Thyroid gland (tissue), 4 donors: ENCODE measurements at regions not wholly inside any gene's neighbourhood (a gene's known extent, or its start where the extent isn't known, plus 50 kb on each side); places are given as distances from the start of the nearest gene placed in this dataset.

Experiments
- CTCF ChIP-seq, 6 experiments: fragments of 200-600 bp in 3 of 6; fragments of 450-650 bp in 3 of 6; sonication (generic) in 3 of 6; IDR thresholded peaks; one replicate each; pipeline ENCODE4 v1.5.1; 2016 to 2019; ENCODE audit warnings: antibody characterized with exemption in 6 of 6, mild to moderate bottlenecking in 2 of 6, inconsistent platforms in 1 of 6, moderate library complexity in 1 of 6
- POLR2A ChIP-seq, 2 donors: fragments of 450-650 bp; IDR thresholded peaks; one replicate each; pipeline ENCODE4 v1.6.1; 2017; ENCODE audit warnings: antibody characterized with exemption in 2 of 2, mild to moderate bottlenecking in 2 of 2, moderate library complexity in 1 of 2

- no peak for TF ChIP-seq POLR2A (IDR thresholded peaks at IDR 0.05)
- TF ChIP-seq CTCF (IDR thresholded peaks at IDR 0.05): no peak
Observed at GRCh38 chr11:130649801-130650200, 201.4 kb downstream of the ADAMTS15 start.
